Thyroid gland (tissue), 4 donors: ENCODE measurements at regions not wholly inside any gene's neighbourhood (a gene's known extent, or its start where the extent isn't known, plus 50 kb on each side); places are given as distances from the start of the nearest gene placed in this dataset.

Experiments used
- CTCF ChIP-seq, 6 experiments: fragments of 200-600 bp in 3 of 6; fragments of 450-650 bp in 3 of 6; sonication (generic) in 3 of 6; IDR thresholded peaks; one replicate each; pipeline ENCODE4 v1.5.1; 2016 to 2019; ENCODE audit warnings: antibody characterized with exemption in 6 of 6, mild to moderate bottlenecking in 2 of 6, inconsistent platforms in 1 of 6, moderate library complexity in 1 of 6
- POLR2A ChIP-seq, 2 donors: fragments of 450-650 bp; IDR thresholded peaks; one replicate each; pipeline ENCODE4 v1.6.1; 2017; ENCODE audit warnings: antibody characterized with exemption in 2 of 2, mild to moderate bottlenecking in 2 of 2, moderate library complexity in 1 of 2

- TF ChIP-seq CTCF (IDR thresholded peaks at IDR 0.05), result no peak
- no peak for TF ChIP-seq POLR2A (IDR thresholded peaks at IDR 0.05)
These were observed 373.7 kb downstream of the ARL4A start for GRCh38 chr7:13061115-13061514.
